Calu3 (cell line): ENCODE measurements at regions not wholly inside any gene's neighbourhood (a gene's known extent, or its start where the extent isn't known, plus 50 kb on each side); places are given as distances from the start of the nearest gene placed in this dataset.

ENCODE experiments used
- BruUV-seq: library from RNA; stranded (reverse); fragments of 400-500 nt; replicated peaks from 2 replicates; lab custom pipeline; 2021; lab: Mats Ljungman, UMichigan
- CTCF ChIA-PET: fragments of 300-600 bp; sonication (Branson Sonifier 250); formaldehyde crosslinking; loops from one replicate; lab custom pipeline; 2022; ENCODE audit warnings: antibody characterized with exemption; lab: Charles Lee
- DNase-seq: peaks from one replicate; pipeline ENCODE4 v3.0.0; 2022
- H3K27ac Mint-ChIP-seq: one replicate; pipeline ENCODE4 v1.8.0; 2022; ENCODE audit warnings: mixed read lengths; ENCODE audit not compliant: unreplicated experiment
- H3K27me3 Mint-ChIP-seq: one replicate; pipeline ENCODE4 v1.8.0; 2022; ENCODE audit warnings: mixed read lengths; ENCODE audit not compliant: unreplicated experiment
- H3K36me3 Mint-ChIP-seq: one replicate; pipeline ENCODE4 v1.8.0; 2022; ENCODE audit warnings: mild to moderate bottlenecking, moderate library complexity, mixed read lengths; ENCODE audit not compliant: insufficient read depth, unreplicated experiment
- H3K4me1 Mint-ChIP-seq: one replicate; pipeline ENCODE4 v1.8.0; 2022; ENCODE audit warnings: mild to moderate bottlenecking, low read depth, mixed read lengths; ENCODE audit not compliant: unreplicated experiment
- H3K4me3 Mint-ChIP-seq: one replicate; pipeline ENCODE4 v1.8.0; 2022; ENCODE audit warnings: mild to moderate bottlenecking, low read depth, moderate library complexity, mixed read lengths; ENCODE audit not compliant: unreplicated experiment
- H3K9me3 Mint-ChIP-seq: one replicate; pipeline ENCODE4 v1.8.0; 2022; ENCODE audit warnings: low read depth, mixed read lengths; ENCODE audit not compliant: unreplicated experiment
- CTCF ChIP-seq: fragments of 200-600 bp; IDR thresholded peaks from one replicate; pipeline ENCODE4 v1.8.0; 2022; ENCODE audit warnings: antibody characterized with exemption; ENCODE audit not compliant: unreplicated experiment
- intact Hi-C: fragments of 100-400 bp; cut with micrococcal nuclease; formaldehyde crosslinking; loops from one replicate; pipeline ENCODE4 v1.10.0; 2022; ENCODE audit not compliant: unreplicated experiment

GRCh38 chr6:147911686-147912085, 403.2 kb downstream of the SAMD5 start:
- intact Hi-C loops, result no loop called here
- Mint-ChIP-seq H3K4me1 (no peaks in the 10 kb centered on the region), H3K27ac (no peak overlapping the region), H3K9me3 (no peaks in the 10 kb centered on the region), H3K36me3 (no peaks in the 10 kb centered on the region), H3K4me3 (no peak overlapping the region), H3K27me3 (no peaks in the 10 kb centered on the region)
- BruUV-seq, result no TSS peak
- TF ChIP-seq CTCF, result no peak
- CTCF ChIA-PET, result no interaction called here
- no peak for DNase-seq

DNA sequence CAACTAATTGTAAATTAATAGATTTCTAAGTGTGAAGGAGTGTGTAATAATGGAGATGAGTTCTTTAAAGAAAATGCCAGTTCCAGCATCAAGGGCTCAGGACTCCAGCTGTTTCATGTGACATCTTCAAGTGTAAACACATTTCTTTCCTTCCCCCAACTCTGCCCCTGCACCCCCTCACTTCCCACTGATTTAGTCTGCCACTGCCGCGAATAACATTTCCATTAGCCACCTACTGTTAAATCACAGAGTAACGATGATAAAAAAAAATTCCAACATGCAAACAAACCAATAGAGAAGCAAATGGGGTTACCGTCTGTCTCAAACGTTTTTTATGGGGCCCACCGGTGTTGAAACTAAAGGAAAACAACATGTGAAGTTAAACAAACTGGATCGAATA, 414.3 kb downstream of the SAMD5 start:
- BruUV-seq, result no TSS peak
- no peak for DNase-seq
- H3K36me3 Mint-ChIP-seq, result no peaks in the 10 kb centered on the region
- no peak overlapping the region for H3K4me3 Mint-ChIP-seq
- H3K27ac Mint-ChIP-seq, result no peak overlapping the region
- intact Hi-C loops, result no loop called here
- H3K9me3 Mint-ChIP-seq, result no peaks in the 10 kb centered on the region
- no peak for TF ChIP-seq CTCF
- H3K27me3 Mint-ChIP-seq, result no peaks in the 10 kb centered on the region
- CTCF ChIA-PET, result no interaction called here
- H3K4me1 Mint-ChIP-seq, result no peaks in the 10 kb centered on the region

- intact Hi-C loops, result no loop called here
- H3K27me3 Mint-ChIP-seq, result no peaks in the 10 kb centered on the region
- no peaks in the 10 kb centered on the region for H3K4me1 Mint-ChIP-seq
- DNase-seq, result no peak
- no peaks in the 10 kb centered on the region for H3K36me3 Mint-ChIP-seq
- no peak overlapping the region for H3K4me3 Mint-ChIP-seq
- BruUV-seq, result no TSS peak
- CTCF ChIA-PET, result no interaction called here
- TF ChIP-seq CTCF, result no peak
- H3K27ac Mint-ChIP-seq, result no peak overlapping the region
- H3K9me3 Mint-ChIP-seq, result peaks cover 3% of the 10 kb centered on the region
Measured at GRCh38 chr6:147924598-147924997, 416.1 kb downstream of the SAMD5 start.

DNA sequence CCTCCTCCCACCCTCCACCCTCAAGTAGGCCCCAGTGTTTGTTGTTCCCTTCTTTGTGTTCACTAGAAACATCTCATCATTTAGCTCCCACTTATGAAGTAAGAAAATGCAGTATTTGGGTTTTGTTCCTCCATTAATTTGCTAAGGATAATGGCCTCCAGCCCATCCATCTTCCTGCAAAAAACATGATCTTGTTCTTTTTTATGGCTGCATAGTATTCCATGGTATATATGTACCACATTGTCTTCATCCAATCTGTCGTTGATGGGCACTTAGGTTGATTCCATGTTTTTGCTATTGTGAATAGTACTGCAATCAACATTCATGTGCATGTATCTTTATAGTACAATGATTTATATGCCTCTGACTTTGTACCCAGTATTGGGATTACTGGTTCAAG, 416.8 kb upstream of the SASH1 start:
- no peak for DNase-seq
- Mint-ChIP-seq H3K27ac (no peak overlapping the region), H3K4me3 (no peak overlapping the region), H3K27me3 (no peaks in the 10 kb centered on the region), H3K36me3 (no peaks in the 10 kb centered on the region), H3K9me3 (peaks cover 7% of the 10 kb centered on the region), H3K4me1 (no peaks in the 10 kb centered on the region)
- intact Hi-C loops, result no loop called here
- BruUV-seq, result no TSS peak
- CTCF ChIA-PET, result no interaction called here
- no peak for TF ChIP-seq CTCF
